GM04504 (cell line): ENCODE measurements at regions not wholly inside any gene's neighbourhood (a gene's known extent, or its start where the extent isn't known, plus 50 kb on each side); places are given as distances from the start of the nearest gene placed in this dataset.
"Not testable (repeated sequence)": the region's sequence is repeated elsewhere in the genome, so short reads cannot be mapped to it uniquely, and the experiment has no call there.

Experiments
- DNase-seq: peaks from one replicate; pipeline ENCODE4 v3.0.0-alpha.2; 2012; ENCODE audit warnings: low read depth

- DNase-seq, result no peak
Measured at GRCh38 chr5:42089705-42090104, 164.6 kb downstream of the FBXO4 start.

GRCh38 chr5:42090162-42090561, 165.1 kb downstream of the FBXO4 start:
- DNase-seq, result no peak

- DNase-seq, result not testable (repeated sequence)
Measured at GRCh38 chr5:42099846-42100245, 174.8 kb downstream of the FBXO4 start.

- DNase-seq, result no peak
Measured at GRCh38 chr5:42108468-42108867, 183.4 kb downstream of the FBXO4 start.

- DNase-seq, result no peak
Measured at GRCh38 chr5:42109006-42109572, 184.0 kb downstream of the FBXO4 start.

GRCh38 chr5:42115721-42116120, 190.6 kb downstream of the FBXO4 start:
- DNase-seq, result not testable (repeated sequence)

GRCh38 chr5:42120070-42120469, 195.0 kb downstream of the FBXO4 start:
- DNase-seq, result no peak

- no peak for DNase-seq
Measured at GRCh38 chr5:42121401-42121800, 196.3 kb downstream of the FBXO4 start.

- no peak for DNase-seq
Measured at GRCh38 chr5:42131081-42131480, 206.0 kb downstream of the FBXO4 start.

GRCh38 chr5:42143361-42143760, 218.3 kb downstream of the FBXO4 start:
- no peak for DNase-seq

- no peak for DNase-seq
Measured at GRCh38 chr5:42148813-42149212, 223.7 kb downstream of the FBXO4 start.

- no peak for DNase-seq
Measured at GRCh38 chr5:42157215-42157614, 232.1 kb downstream of the FBXO4 start.

- DNase-seq, result no peak
Measured at GRCh38 chr5:42163083-42163482, 238.0 kb downstream of the FBXO4 start.

GRCh38 chr5:42168091-42168670, 243.1 kb downstream of the FBXO4 start:
- no peak for DNase-seq

- not testable (repeated sequence) for DNase-seq
Measured at GRCh38 chr5:42176118-42176517, 247.1 kb upstream of the GHR start.

- DNase-seq, result not testable (repeated sequence)
Measured at GRCh38 chr5:42179843-42180242, 243.4 kb upstream of the GHR start.

GRCh38 chr5:42216904-42217303, 206.3 kb upstream of the GHR start:
- no peak for DNase-seq

- no peak for DNase-seq
Measured at GRCh38 chr5:42217791-42218190, 205.4 kb upstream of the GHR start.

- DNase-seq, result no peak
Measured at GRCh38 chr5:42225009-42225408, 198.2 kb upstream of the GHR start.

GRCh38 chr5:42228279-42228678, 195.0 kb upstream of the GHR start:
- DNase-seq, result no peak

GRCh38 chr5:42230839-42231238, 192.4 kb upstream of the GHR start:
- DNase-seq, result no peak

GRCh38 chr5:42235241-42235640, 188.0 kb upstream of the GHR start:
- no peak for DNase-seq

GRCh38 chr5:42235837-42236236, 187.4 kb upstream of the GHR start:
- no peak for DNase-seq

- no peak for DNase-seq
Measured at GRCh38 chr5:42241636-42242035, 181.6 kb upstream of the GHR start.
